Astrocyte of the spinal cord (primary cell): ENCODE measurements at regions not wholly inside any gene's neighbourhood (a gene's known extent, or its start where the extent isn't known, plus 50 kb on each side); places are given as distances from the start of the nearest gene placed in this dataset.
A peak's percentile ranks its signal among the peaks of the same experiment; 100 is the strongest.

Source experiments
- DNase-seq: peaks from one replicate; pipeline ENCODE4 v3.0.0; 2011; ENCODE audit warnings: low read depth, low spot score
- H3K4me3 ChIP-seq: 2 replicates; pipeline ENCODE4 v1.5.1; 2011; ENCODE audit warnings: low read depth, mild to moderate bottlenecking, low read length, moderate library complexity
- in situ Hi-C: cut with HindIII; loops from 2 replicates; pipeline ENCODE4 v1.10.0; 2017; ENCODE audit warnings: low sequenced_read_pairs
- TF ChIP-seq, protein P1 (sequence below): IDR thresholded peaks from 2 replicates; pipeline ENCODE4 v1.5.1; 2012; ENCODE audit warnings: low read depth, mild to moderate bottlenecking, low read length, inconsistent platforms

- in situ Hi-C loops = no loop called here
Measured at GRCh38 chr3:43817064-43817463, 126.3 kb downstream of the ABHD5 start.

DNA sequence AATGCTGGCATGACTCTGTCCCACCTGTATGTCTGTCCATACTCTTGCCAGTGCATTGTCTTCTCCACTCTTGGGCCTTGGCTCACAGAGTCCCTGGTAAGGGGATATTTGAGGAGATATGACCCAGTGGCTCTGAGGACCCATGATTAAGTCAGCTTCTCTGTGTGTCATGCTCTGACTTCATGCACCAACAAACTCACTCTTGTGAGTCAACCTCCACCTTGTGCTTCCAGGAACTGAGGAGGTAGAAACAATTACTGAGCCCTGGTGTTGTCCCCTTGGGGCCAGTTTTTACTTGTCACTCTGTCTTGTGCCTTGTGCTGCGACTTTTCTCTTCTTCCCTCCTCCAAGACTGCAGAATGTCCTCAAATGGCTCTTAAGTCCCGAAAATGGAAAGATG is 127.1 kb downstream of the ABHD5 start:
- TF ChIP-seq, protein P1, sequence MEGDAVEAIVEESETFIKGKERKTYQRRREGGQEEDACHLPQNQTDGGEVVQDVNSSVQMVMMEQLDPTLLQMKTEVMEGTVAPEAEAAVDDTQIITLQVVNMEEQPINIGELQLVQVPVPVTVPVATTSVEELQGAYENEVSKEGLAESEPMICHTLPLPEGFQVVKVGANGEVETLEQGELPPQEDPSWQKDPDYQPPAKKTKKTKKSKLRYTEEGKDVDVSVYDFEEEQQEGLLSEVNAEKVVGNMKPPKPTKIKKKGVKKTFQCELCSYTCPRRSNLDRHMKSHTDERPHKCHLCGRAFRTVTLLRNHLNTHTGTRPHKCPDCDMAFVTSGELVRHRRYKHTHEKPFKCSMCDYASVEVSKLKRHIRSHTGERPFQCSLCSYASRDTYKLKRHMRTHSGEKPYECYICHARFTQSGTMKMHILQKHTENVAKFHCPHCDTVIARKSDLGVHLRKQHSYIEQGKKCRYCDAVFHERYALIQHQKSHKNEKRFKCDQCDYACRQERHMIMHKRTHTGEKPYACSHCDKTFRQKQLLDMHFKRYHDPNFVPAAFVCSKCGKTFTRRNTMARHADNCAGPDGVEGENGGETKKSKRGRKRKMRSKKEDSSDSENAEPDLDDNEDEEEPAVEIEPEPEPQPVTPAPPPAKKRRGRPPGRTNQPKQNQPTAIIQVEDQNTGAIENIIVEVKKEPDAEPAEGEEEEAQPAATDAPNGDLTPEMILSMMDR = no peak
- H3K4me3 ChIP-seq = no peak overlapping the region
- no peak for DNase-seq
- in situ Hi-C loops = no loop called here

More at GRCh38 chr3:43817064-43817463, 126.3 kb downstream of the ABHD5 start:
- H3K4me3 ChIP-seq = no peak overlapping the region
- DNase-seq = no peak
- TF ChIP-seq, protein P1 = no peak

DNA sequence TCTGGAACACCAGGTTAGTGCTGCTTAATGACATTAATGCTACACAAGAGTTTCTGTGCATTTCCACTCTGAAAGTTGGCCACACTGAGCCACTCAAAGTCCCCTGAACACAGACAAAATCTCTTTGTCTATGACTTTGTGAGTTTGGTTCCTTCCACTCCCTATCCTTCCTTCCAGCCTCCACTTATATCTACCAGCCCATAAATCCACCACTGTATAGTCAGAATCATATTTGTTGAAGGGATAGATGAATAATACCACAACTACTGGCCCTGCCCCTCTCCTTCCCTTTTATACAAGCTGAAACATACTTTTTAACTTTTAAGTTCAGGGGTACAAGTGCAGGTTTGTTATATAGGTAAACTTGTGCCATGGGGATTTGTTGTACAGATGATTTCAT is 127.5 kb downstream of the ABHD5 start:
- no peak for DNase-seq
- TF ChIP-seq, protein P1 = no peak
- in situ Hi-C loops = no loop called here
- no peak overlapping the region for H3K4me3 ChIP-seq

GRCh38 chr3:43838009-43838758 is 147.4 kb downstream of the ABHD5 start:
- DNase-seq = no peak
- TF ChIP-seq, protein P1 = no peak
- H3K4me3 ChIP-seq = no peak overlapping the region
- in situ Hi-C loops = no loop called here

DNA sequence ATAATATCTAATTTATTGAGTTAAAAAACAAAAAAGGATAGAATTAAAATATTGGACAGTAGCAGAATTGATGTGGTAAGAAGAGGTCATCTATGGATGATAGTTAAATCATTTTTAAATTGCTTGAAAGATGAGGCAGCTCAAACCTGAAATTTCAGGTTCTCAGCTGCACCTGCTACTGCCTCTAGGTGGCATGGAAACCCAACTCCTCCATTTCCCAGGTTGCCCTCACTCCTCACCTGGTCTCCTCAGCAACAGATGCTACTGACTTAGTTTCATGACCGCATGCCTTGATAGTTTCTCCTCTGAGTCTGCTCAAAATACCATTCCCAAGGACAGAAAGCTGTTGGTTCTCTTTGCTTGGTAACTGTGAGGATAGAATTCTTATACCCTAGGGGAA is 148.1 kb downstream of the ABHD5 start:
- H3K4me3 ChIP-seq = no peak overlapping the region
- TF ChIP-seq, protein P1 = peak; percentile 24
- in situ Hi-C loops = no loop called here
- no peak for DNase-seq

- in situ Hi-C loops = no loop called here
- DNase-seq = no peak
- H3K4me3 ChIP-seq = no peak overlapping the region
- TF ChIP-seq, protein P1 = no peak
Measured at GRCh38 chr3:43843386-43843785, 152.6 kb downstream of the ABHD5 start.
